Breast epithelium (tissue), 3 donors: ENCODE measurements at regions not wholly inside any gene's neighbourhood (a gene's known extent, or its start where the extent isn't known, plus 50 kb on each side); places are given as distances from the start of the nearest gene placed in this dataset.

ENCODE experiments used
- CTCF ChIP-seq, 3 donors: fragments of 450-650 bp; IDR thresholded peaks; one replicate each; pipeline ENCODE4 v1.5.1; 2016 to 2017; ENCODE audit warnings: antibody characterized with exemption in 3 of 3, mild to moderate bottlenecking in 3 of 3, moderate library complexity in 3 of 3
- POLR2AphosphoS5 ChIP-seq, 3 donors: sonication (generic); formaldehyde crosslinking; IDR thresholded peaks; one replicate each; pipeline ENCODE4 v1.6.1; 2017; ENCODE audit warnings: antibody characterized with exemption in 3 of 3

DNA sequence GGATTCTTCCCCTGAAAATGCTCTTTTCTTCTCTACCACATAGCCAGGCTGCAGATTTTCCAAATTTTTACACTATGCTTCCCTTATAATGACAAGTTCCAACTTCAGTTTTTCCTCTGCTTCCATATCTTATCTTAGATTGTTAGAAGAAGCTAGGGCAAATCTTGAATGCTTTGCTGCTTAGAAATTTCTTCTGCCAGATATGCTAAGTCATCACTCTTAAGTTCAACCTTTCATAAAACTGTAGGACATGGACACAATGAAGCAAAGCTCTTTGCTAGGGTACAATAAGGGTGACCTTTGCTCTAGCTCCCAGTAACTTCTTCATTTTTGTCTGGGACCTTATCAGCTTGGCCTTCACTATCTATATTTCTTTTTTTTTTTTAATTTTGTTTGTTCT is 88.7 kb downstream of the NXNL2 start:
- TF ChIP-seq CTCF (IDR thresholded peaks at IDR 0.05) (no peak), POLR2AphosphoS5 (IDR thresholded peaks at IDR 0.05) (no peak)
